ENCODE measurements at regions not wholly inside any gene's neighbourhood (a gene's known extent, or its start where the extent isn't known, plus 50 kb on each side); places are given as distances from the start of the nearest gene placed in this dataset.

DNA sequence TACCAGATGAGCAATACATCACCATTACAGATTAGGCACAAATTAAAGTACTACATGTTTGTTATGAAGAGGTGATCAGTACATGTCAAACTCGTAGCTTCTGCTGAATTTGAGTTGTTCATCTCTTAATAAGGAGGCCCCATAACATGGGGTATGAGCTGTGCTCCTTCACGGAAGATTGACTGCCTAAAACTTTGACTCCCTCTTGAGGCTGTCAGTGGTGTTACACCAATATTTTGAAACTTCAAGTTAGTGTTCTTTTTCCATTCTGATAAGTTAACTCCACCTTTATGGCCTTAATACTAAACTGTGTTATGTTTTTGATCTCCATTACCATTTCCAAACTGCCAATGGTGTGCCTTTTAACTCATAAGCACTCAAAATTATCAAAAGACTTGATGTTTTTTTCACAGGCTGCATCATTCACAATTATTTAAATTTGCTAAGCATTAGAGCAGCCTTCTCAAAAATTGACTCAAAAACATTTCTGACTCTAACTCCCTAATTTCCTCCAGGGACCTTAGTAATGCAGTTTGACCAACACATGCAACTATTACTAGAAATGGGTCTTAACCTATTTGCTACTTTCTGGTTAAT lies 1591.5 kb downstream of the PCDH9 start:
- WGBS = 19% methylated on average over 2 of the region's 2 CpGs

DNA sequence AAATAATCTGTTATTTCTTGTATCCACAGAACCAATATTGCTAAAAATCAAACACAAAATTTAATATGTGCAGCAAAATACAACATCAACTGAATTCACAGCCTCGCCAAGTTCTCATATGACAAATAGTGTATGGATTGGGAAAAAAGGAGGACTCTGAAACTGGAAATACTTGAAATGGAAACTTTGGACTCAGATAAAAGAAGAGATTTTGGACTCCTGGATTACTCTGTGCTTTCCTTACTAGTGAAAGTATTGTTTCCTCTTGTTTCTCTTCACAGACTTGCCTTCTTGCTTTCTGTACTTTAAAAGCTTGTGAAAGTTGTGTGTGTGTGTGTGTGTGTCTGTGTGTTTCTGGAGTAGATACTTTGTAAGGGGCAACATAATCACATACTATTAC lies 1596.3 kb downstream of the PCDH9 start:
- Histone ChIP-seq H3K36me3 (ENCODE audit: control insufficient read depth in 4 of 4, insufficient read depth in 3 of 4, low read depth in 1 of 4, low read length in 3 of 4) (no peaks in the 10 kb centered on the region), H3K27ac (ENCODE audit: low read depth in 1 of 2, low read length in 2 of 2) (no peak overlapping the region), H3K27me3 (ENCODE audit: control insufficient read depth in 4 of 4, insufficient read depth in 4 of 4, low read length in 3 of 4) (no peaks in the 10 kb centered on the region), H3K9ac (ENCODE audit: low read depth in 1 of 2, low read length in 2 of 2) (no peak overlapping the region), H3K4me3 (ENCODE audit: low read depth in 1 of 3, low read length in 3 of 3) (no peak overlapping the region), H3K9me3 (ENCODE audit: control insufficient read depth in 4 of 4, low read length in 3 of 4) (no peaks in the 10 kb centered on the region), H3K4me1 (ENCODE audit: control insufficient read depth in 4 of 4, insufficient read depth in 4 of 4, low read length in 3 of 4) (no peaks in the 10 kb centered on the region)
- no peak for DNase-seq (ENCODE audit: low spot score)
- 84% methylated on average over 1 of the region's 1 CpG for WGBS
- TF ChIP-seq, protein P1, sequence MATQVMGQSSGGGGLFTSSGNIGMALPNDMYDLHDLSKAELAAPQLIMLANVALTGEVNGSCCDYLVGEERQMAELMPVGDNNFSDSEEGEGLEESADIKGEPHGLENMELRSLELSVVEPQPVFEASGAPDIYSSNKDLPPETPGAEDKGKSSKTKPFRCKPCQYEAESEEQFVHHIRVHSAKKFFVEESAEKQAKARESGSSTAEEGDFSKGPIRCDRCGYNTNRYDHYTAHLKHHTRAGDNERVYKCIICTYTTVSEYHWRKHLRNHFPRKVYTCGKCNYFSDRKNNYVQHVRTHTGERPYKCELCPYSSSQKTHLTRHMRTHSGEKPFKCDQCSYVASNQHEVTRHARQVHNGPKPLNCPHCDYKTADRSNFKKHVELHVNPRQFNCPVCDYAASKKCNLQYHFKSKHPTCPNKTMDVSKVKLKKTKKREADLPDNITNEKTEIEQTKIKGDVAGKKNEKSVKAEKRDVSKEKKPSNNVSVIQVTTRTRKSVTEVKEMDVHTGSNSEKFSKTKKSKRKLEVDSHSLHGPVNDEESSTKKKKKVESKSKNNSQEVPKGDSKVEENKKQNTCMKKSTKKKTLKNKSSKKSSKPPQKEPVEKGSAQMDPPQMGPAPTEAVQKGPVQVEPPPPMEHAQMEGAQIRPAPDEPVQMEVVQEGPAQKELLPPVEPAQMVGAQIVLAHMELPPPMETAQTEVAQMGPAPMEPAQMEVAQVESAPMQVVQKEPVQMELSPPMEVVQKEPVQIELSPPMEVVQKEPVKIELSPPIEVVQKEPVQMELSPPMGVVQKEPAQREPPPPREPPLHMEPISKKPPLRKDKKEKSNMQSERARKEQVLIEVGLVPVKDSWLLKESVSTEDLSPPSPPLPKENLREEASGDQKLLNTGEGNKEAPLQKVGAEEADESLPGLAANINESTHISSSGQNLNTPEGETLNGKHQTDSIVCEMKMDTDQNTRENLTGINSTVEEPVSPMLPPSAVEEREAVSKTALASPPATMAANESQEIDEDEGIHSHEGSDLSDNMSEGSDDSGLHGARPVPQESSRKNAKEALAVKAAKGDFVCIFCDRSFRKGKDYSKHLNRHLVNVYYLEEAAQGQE (IDR thresholded peaks at IDR 0.05) = no peak
- TF ChIP-seq NR2F2 (IDR thresholded peaks at IDR 0.05) = no peak
- no peak for TF ChIP-seq FOXA1 (IDR thresholded peaks at IDR 0.05)
- TF ChIP-seq, protein P2, sequence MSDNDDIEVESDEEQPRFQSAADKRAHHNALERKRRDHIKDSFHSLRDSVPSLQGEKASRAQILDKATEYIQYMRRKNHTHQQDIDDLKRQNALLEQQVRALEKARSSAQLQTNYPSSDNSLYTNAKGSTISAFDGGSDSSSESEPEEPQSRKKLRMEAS (IDR thresholded peaks at IDR 0.05) = no peak
- TF ChIP-seq HNF4G (IDR thresholded peaks at IDR 0.05) = no peak
- no peak for TF ChIP-seq GABPA (IDR thresholded peaks at IDR 0.05 in 1 of 2, conservative IDR thresholded peaks at IDR 0.05 in 1 of 2)
- TF ChIP-seq HNF4A (conservative IDR thresholded peaks at IDR 0.05) = no peak
- TF ChIP-seq, protein P3, sequence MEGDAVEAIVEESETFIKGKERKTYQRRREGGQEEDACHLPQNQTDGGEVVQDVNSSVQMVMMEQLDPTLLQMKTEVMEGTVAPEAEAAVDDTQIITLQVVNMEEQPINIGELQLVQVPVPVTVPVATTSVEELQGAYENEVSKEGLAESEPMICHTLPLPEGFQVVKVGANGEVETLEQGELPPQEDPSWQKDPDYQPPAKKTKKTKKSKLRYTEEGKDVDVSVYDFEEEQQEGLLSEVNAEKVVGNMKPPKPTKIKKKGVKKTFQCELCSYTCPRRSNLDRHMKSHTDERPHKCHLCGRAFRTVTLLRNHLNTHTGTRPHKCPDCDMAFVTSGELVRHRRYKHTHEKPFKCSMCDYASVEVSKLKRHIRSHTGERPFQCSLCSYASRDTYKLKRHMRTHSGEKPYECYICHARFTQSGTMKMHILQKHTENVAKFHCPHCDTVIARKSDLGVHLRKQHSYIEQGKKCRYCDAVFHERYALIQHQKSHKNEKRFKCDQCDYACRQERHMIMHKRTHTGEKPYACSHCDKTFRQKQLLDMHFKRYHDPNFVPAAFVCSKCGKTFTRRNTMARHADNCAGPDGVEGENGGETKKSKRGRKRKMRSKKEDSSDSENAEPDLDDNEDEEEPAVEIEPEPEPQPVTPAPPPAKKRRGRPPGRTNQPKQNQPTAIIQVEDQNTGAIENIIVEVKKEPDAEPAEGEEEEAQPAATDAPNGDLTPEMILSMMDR (IDR thresholded peaks at IDR 0.05; ENCODE audit: low read depth, low read length, missing input control) = no peak
- TF ChIP-seq, protein P4, sequence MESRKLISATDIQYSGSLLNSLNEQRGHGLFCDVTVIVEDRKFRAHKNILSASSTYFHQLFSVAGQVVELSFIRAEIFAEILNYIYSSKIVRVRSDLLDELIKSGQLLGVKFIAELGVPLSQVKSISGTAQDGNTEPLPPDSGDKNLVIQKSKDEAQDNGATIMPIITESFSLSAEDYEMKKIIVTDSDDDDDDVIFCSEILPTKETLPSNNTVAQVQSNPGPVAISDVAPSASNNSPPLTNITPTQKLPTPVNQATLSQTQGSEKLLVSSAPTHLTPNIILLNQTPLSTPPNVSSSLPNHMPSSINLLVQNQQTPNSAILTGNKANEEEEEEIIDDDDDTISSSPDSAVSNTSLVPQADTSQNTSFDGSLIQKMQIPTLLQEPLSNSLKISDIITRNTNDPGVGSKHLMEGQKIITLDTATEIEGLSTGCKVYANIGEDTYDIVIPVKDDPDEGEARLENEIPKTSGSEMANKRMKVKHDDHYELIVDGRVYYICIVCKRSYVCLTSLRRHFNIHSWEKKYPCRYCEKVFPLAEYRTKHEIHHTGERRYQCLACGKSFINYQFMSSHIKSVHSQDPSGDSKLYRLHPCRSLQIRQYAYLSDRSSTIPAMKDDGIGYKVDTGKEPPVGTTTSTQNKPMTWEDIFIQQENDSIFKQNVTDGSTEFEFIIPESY (IDR thresholded peaks at IDR 0.05) = no peak
- TF ChIP-seq SP1 (IDR thresholded peaks at IDR 0.05) = no peak
- TF ChIP-seq RXRA (IDR thresholded peaks at IDR 0.05) = no peak
- no peak for TF ChIP-seq JUND (IDR thresholded peaks at IDR 0.05)
- no peak for TF ChIP-seq EGR1 (IDR thresholded peaks at IDR 0.05; ENCODE audit: low read depth in 2 of 2)
- TF ChIP-seq, protein P5, sequence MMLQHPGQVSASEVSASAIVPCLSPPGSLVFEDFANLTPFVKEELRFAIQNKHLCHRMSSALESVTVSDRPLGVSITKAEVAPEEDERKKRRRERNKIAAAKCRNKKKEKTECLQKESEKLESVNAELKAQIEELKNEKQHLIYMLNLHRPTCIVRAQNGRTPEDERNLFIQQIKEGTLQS (IDR thresholded peaks at IDR 0.05) = no peak
- TF ChIP-seq FOXA2 (IDR thresholded peaks at IDR 0.05) = no peak
- no peak for TF ChIP-seq YY1 (IDR thresholded peaks at IDR 0.05)
- no peak for TF ChIP-seq TAF1 (conservative IDR thresholded peaks at IDR 0.05)

More for the DNA sequence above, 1591.5 kb downstream of the PCDH9 start:
- no peak overlapping the region for H3K4me3 ChIP-seq (ENCODE audit: low read depth in 1 of 3, low read length in 3 of 3)
- H3K9me3 ChIP-seq (ENCODE audit: control insufficient read depth in 4 of 4, low read length in 3 of 4) = no peaks in the 10 kb centered on the region
- no peaks in the 10 kb centered on the region for H3K36me3 ChIP-seq (ENCODE audit: control insufficient read depth in 4 of 4, insufficient read depth in 3 of 4, low read depth in 1 of 4, low read length in 3 of 4)
- no peak overlapping the region for H3K9ac ChIP-seq (ENCODE audit: low read depth in 1 of 2, low read length in 2 of 2)
- no peak for DNase-seq (ENCODE audit: low spot score)
- no peak overlapping the region for H3K27ac ChIP-seq (ENCODE audit: low read depth in 1 of 2, low read length in 2 of 2)
- TF ChIP-seq, protein P4 (IDR thresholded peaks at IDR 0.05) = no peak
- TF ChIP-seq, protein P3 (IDR thresholded peaks at IDR 0.05; ENCODE audit: low read depth, low read length, missing input control) = peak; percentile 50
- peak; percentile 81 to 84 for TF ChIP-seq RAD21 (IDR thresholded peaks at IDR 0.05)
- no peaks in the 10 kb centered on the region for H3K4me1 ChIP-seq (ENCODE audit: control insufficient read depth in 4 of 4, insufficient read depth in 4 of 4, low read length in 3 of 4)
- no peaks in the 10 kb centered on the region for H3K27me3 ChIP-seq (ENCODE audit: control insufficient read depth in 4 of 4, insufficient read depth in 4 of 4, low read length in 3 of 4)

Measured in liver (tissue), 8 donors.